H1 (cell line): ENCODE measurements at regions not wholly inside any gene's neighbourhood (a gene's known extent, or its start where the extent isn't known, plus 50 kb on each side); places are given as distances from the start of the nearest gene placed in this dataset.

Source experiments
- CTCF ChIA-PET: fragments of 300-600 bp; sonication (Branson Sonifier 250); formaldehyde crosslinking; loops from one replicate; lab custom pipeline; 2021; ENCODE audit not compliant: partially characterized antibody; lab: Charles Lee
- POLR2A ChIA-PET: fragments of 300-600 bp; sonication (Branson Sonifier 250); formaldehyde crosslinking; loops from one replicate; lab custom pipeline; 2021; ENCODE audit warnings: inconsistent platforms; ENCODE audit not compliant: partially characterized antibody; lab: Charles Lee
- DNase-seq, 2 experiments: peaks; one replicate each; pipeline versions ENCODE4 v3.0.0 to v3.0.0-alpha.2; 2010 to 2022; ENCODE audit warnings: low spot score in 2 of 2, low read depth in 1 of 2, mixed read lengths in 1 of 2
- FAIRE-seq: peaks from 2 replicates; lab custom pipeline; 2011; peaks lifted over from hg19 to GRCh38; lab: Jason Lieb, UNC
- H2AFZ ChIP-seq: 2 replicates; pipeline ENCODE4 v1.8.1; 2012; ENCODE audit warnings: low read length, inconsistent platforms
- H2AK5ac ChIP-seq: 2 replicates; pipeline ENCODE4 v1.6.1; 2013; ENCODE audit warnings: low read depth, low read length
- H2BK120ac ChIP-seq: replicated peaks from 2 replicates; pipeline ENCODE3; 2013; ENCODE audit warnings: low read depth, low read length, inconsistent platforms
- H2BK12ac ChIP-seq: 2 replicates; pipeline ENCODE4 v1.6.1; 2013; ENCODE audit warnings: low read depth, low read length
- H2BK15ac ChIP-seq: 2 replicates; pipeline ENCODE4 v1.6.1; 2013; ENCODE audit warnings: low read length
- H2BK20ac ChIP-seq: 2 replicates; pipeline ENCODE4 v1.6.1; 2013; ENCODE audit warnings: low read length
- H2BK5ac ChIP-seq: 2 replicates; pipeline ENCODE4 v1.6.1; 2013; ENCODE audit warnings: low read depth, low read length
- H3K14ac ChIP-seq: 2 replicates; pipeline ENCODE4 v1.6.1; 2013; ENCODE audit warnings: inconsistent platforms; ENCODE audit not compliant: insufficient read length
- H3K18ac ChIP-seq: 2 replicates; pipeline ENCODE4 v1.6.1; 2013; ENCODE audit warnings: low read length; ENCODE audit errors: extremely low read depth
- H3K23ac ChIP-seq: 2 replicates; pipeline ENCODE4 v1.6.1; 2013; ENCODE audit warnings: inconsistent platforms; ENCODE audit not compliant: insufficient read length
- H3K23me2 ChIP-seq: 2 replicates; pipeline ENCODE4 v1.6.1; 2013; ENCODE audit warnings: low read depth, low read length
- H3K27ac ChIP-seq: 2 replicates; pipeline ENCODE4 v1.6.1; 2011; ENCODE audit warnings: low read depth, low read length, inconsistent platforms
- H3K27me3 ChIP-seq, 4 experiments: replicated peaks in 1 of 4; 1 replicate in 1 of 4; 2 replicates in 3 of 4; pipeline versions ENCODE4 v1.6.1 to v1.8.1; 2011 to 2013; ENCODE audit warnings: low read length in 3 of 4, mild to moderate bottlenecking in 3 of 4, inconsistent platforms in 2 of 4, mixed read lengths in 2 of 4, moderate library complexity in 1 of 4; ENCODE audit not compliant: control insufficient read depth in 3 of 4, insufficient read depth in 3 of 4; ENCODE audit errors: extremely low read depth in 1 of 4
- H3K36me3 ChIP-seq, 4 experiments: 2 replicates each; pipeline versions ENCODE4 v1.6.1 to v1.8.1; 2011 to 2013; ENCODE audit warnings: mild to moderate bottlenecking in 4 of 4, low read length in 3 of 4, moderate library complexity in 2 of 4, control low read depth in 1 of 4, inconsistent platforms in 1 of 4; ENCODE audit not compliant: insufficient read depth in 4 of 4, control insufficient read depth in 2 of 4
- H3K4ac ChIP-seq: replicated peaks from 2 replicates; pipeline ENCODE3; 2013; ENCODE audit warnings: low read length, low read depth, mixed read lengths, inconsistent platforms; ENCODE audit not compliant: insufficient read length
- H3K4me1 ChIP-seq, 4 experiments: replicated peaks in 1 of 4; 1 replicate in 1 of 4; 2 replicates in 3 of 4; pipeline versions ENCODE4 v1.6.1 to v1.8.1; 2011 to 2013; ENCODE audit warnings: low read length in 3 of 4, inconsistent platforms in 2 of 4, mixed read lengths in 1 of 4; ENCODE audit not compliant: insufficient read depth in 4 of 4, control insufficient read depth in 3 of 4
- H3K4me2 ChIP-seq, 2 experiments: 2 replicates each; pipeline versions ENCODE4 v1.6.1 to v1.8.1; 2011 to 2013; ENCODE audit warnings: low read depth in 2 of 2, low read length in 2 of 2, control low read depth in 1 of 2, inconsistent platforms in 1 of 2, mild to moderate bottlenecking in 1 of 2; ENCODE audit not compliant: insufficient read depth in 1 of 2
- H3K4me3 ChIP-seq, 4 experiments: fragments of 200-600, 300-600 bp in 1 of 4; sonication (generic), shearing (Covaris generic), sonication (Bioruptor Twin) in 1 of 4; 2 replicates each; pipeline versions ENCODE4 v1.5.1 to v1.8.1; 2011 to 2016; ENCODE audit warnings: low read length in 4 of 4, low read depth in 3 of 4, control low read depth in 2 of 4, inconsistent platforms in 2 of 4, mild to moderate bottlenecking in 2 of 4, mixed read lengths in 1 of 4, moderate library complexity in 1 of 4; ENCODE audit not compliant: insufficient read depth in 2 of 4; ENCODE audit errors: extremely low read depth in 1 of 4
- H3K56ac ChIP-seq: replicated peaks from 2 replicates; pipeline ENCODE3; 2013; ENCODE audit warnings: low read depth, mild to moderate bottlenecking, mixed read lengths, low read length, inconsistent platforms; ENCODE audit not compliant: insufficient read length
- H3K79me1 ChIP-seq: 2 replicates; pipeline ENCODE4 v1.6.1; 2013; ENCODE audit warnings: low read depth, low read length, control low read depth
- H3K79me2 ChIP-seq, 2 experiments: 2 replicates each; pipeline versions ENCODE4 v1.6.1 to v1.8.1; 2012 to 2013; ENCODE audit warnings: low read length in 2 of 2, mild to moderate bottlenecking in 2 of 2, inconsistent platforms in 1 of 2; ENCODE audit not compliant: insufficient read depth in 2 of 2, control insufficient read depth in 1 of 2
- H3K9ac ChIP-seq, 4 experiments: replicated peaks in 1 of 4; 1 replicate in 1 of 4; 2 replicates in 3 of 4; pipeline versions ENCODE4 v1.6.1 to v1.8.1; 2011 to 2013; ENCODE audit warnings: low read depth in 3 of 4, low read length in 3 of 4, control low read depth in 2 of 4, mild to moderate bottlenecking in 2 of 4, moderate library complexity in 2 of 4, inconsistent platforms in 1 of 4; ENCODE audit errors: extremely low read depth in 1 of 4
- H3K9me3 ChIP-seq, 2 experiments: 2 replicates each; pipeline versions ENCODE4 v1.6.1 to v1.8.1; 2012 to 2013; ENCODE audit warnings: mild to moderate bottlenecking in 2 of 2, moderate library complexity in 2 of 2, control low read depth in 1 of 2, inconsistent platforms in 1 of 2, low read depth in 1 of 2, low read length in 1 of 2, mixed read lengths in 1 of 2; ENCODE audit not compliant: insufficient read depth in 2 of 2
- H4K20me1 ChIP-seq, 2 experiments: replicated peaks in 1 of 2; 2 replicates each; pipeline versions ENCODE3 to v1.8.1; 2011 to 2013; ENCODE audit warnings: inconsistent platforms in 2 of 2, low read length in 2 of 2, mild to moderate bottlenecking in 1 of 2; ENCODE audit not compliant: insufficient read depth in 2 of 2, control insufficient read depth in 1 of 2
- H4K5ac ChIP-seq: 2 replicates; pipeline ENCODE4 v1.6.1; 2013; ENCODE audit warnings: low read length, low read depth, mixed read lengths, inconsistent platforms; ENCODE audit not compliant: insufficient read length
- H4K8ac ChIP-seq: 2 replicates; pipeline ENCODE4 v1.8.0; 2013; ENCODE audit warnings: mild to moderate bottlenecking, moderate library complexity, low read length, inconsistent platforms; ENCODE audit not compliant: insufficient read depth; ENCODE audit errors: extremely low read depth
- H4K91ac ChIP-seq: replicated peaks from 2 replicates; pipeline ENCODE3; 2013; ENCODE audit warnings: low read length, mixed read lengths, inconsistent platforms; ENCODE audit not compliant: insufficient read length
- GABPA ChIP-seq: IDR thresholded peaks from 2 replicates; pipeline ENCODE4 v1.6.1; 2011; ENCODE audit warnings: mild to moderate bottlenecking, low read length, moderate library complexity, borderline replicate concordance; ENCODE audit not compliant: insufficient read depth
- JUN ChIP-seq: IDR thresholded peaks from 2 replicates; pipeline ENCODE4 v1.6.1; 2011; ENCODE audit warnings: low read depth, mild to moderate bottlenecking, improper control_type of control experiment, low read length
- RBBP5 ChIP-seq: IDR thresholded peaks from 2 replicates; pipeline ENCODE4 v1.7.1; 2012; ENCODE audit warnings: low read depth, mild to moderate bottlenecking, inconsistent platforms, low read length, moderate library complexity, borderline replicate concordance
- SP2 ChIP-seq: IDR thresholded peaks from 2 replicates; pipeline ENCODE4 v1.6.1; 2012; ENCODE audit warnings: mild to moderate bottlenecking, low read length, inconsistent platforms
- WGBS, 2 experiments: shearing (Covaris generic) in 1 of 2; methylation state at CpG; one replicate each; pipeline versions ENCODE4 v1.1.6 to v1.1.7; 2013 to 2015; ENCODE audit warnings: low lambda C conversion rate in 2 of 2, mixed read lengths in 2 of 2, inconsistent platforms in 1 of 2, low coverage in 1 of 2, missing lambda C conversion rate in 1 of 2; ENCODE audit not compliant: insufficient replicate concordance in 2 of 2, insufficient coverage in 1 of 2, insufficient read length in 1 of 2; ENCODE audit errors: extremely low coverage in 1 of 2, missing lambda C conversion rate in 1 of 2; 5-methylcytosine and 5-hydroxymethylcytosine counted together
- TF ChIP-seq, protein P1 (sequence below): IDR thresholded peaks from 2 replicates; pipeline ENCODE4 v1.6.1; 2011; ENCODE audit warnings: low read length, improper control_type of control experiment

DNA sequence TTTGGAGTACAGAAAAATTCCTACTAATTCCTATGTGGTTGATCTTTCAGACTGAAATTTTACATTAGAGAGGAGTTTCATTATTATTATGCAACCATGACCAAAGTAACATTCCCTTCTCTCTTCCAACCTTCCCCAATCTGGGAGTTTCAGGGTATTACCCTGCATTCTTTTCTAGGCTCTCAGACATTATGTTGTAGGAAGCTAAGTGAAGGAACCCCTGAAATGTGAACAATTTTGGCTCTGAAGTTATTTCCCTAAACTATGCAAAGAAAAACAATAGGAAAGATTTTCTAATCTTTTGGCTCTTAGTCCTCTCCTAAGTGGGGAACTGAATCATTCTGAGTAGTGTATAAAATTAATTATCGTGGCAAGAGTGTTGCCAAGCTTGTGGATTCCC, 63.3 kb upstream of the ZFAND5 start:
- H2AFZ ChIP-seq, result no peak overlapping the region

More for the DNA sequence above, 63.3 kb upstream of the ZFAND5 start:
- ChIA-PET CTCF (interaction anchor here (1.2 kb wide), 1 partner anchor 12 kb away, joined by 4 read pairs; no protein-coding TSS in a partner anchor), POLR2A (interaction anchor here (1.0 to 1.4 kb wide), 2 partner anchors 63 to 66 kb away, joined by 3 read pairs; partner anchors contain the start of gene ZFAND5)
- Histone ChIP-seq H2BK120ac (no peak overlapping the region), H2AK5ac (no peak overlapping the region), H3K14ac (no peak overlapping the region), H4K91ac (no peak overlapping the region), H3K36me3 (no peaks in the 10 kb centered on the region), H4K20me1 (no peaks in the 10 kb centered on the region), H2BK15ac (no peak overlapping the region), H3K27me3 (no peaks in the 10 kb centered on the region), H3K27ac (no peak overlapping the region)
- DNase-seq, result no peak
- no peak for FAIRE-seq
- TF ChIP-seq, protein P1, sequence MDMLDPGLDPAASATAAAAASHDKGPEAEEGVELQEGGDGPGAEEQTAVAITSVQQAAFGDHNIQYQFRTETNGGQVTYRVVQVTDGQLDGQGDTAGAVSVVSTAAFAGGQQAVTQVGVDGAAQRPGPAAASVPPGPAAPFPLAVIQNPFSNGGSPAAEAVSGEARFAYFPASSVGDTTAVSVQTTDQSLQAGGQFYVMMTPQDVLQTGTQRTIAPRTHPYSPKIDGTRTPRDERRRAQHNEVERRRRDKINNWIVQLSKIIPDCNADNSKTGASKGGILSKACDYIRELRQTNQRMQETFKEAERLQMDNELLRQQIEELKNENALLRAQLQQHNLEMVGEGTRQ, result no peak
- TF ChIP-seq SP2 (no peak), RBBP5 (no peak), JUN (no peak), GABPA (no peak)
- TF ChIP-seq, all 59 proteins: peak for 0
- H2BK12ac ChIP-seq, result no peak overlapping the region
- no peak overlapping the region for H2BK5ac ChIP-seq
- H3K79me1 ChIP-seq, result no peaks in the 10 kb centered on the region
- 83% methylated on average over 1 of the region's 1 CpG; no CpG with 5 or more reads in 1 of the 2 experiments for WGBS, 2 experiments
- no peak overlapping the region for H3K23ac ChIP-seq
- H3K4me1 ChIP-seq, result no peaks in the 10 kb centered on the region
- H4K5ac ChIP-seq, result no peak overlapping the region
- no peak overlapping the region for H3K18ac ChIP-seq
- H2BK20ac ChIP-seq, result no peak overlapping the region
- H3K4me2 ChIP-seq, result no peak overlapping the region
- H3K4me3 ChIP-seq, result no peak overlapping the region
- H3K9ac ChIP-seq, result no peak overlapping the region
- no peak overlapping the region for H4K8ac ChIP-seq
- no peak overlapping the region for H3K56ac ChIP-seq
- H3K4ac ChIP-seq, result no peak overlapping the region
- no peaks in the 10 kb centered on the region for H3K9me3 ChIP-seq
- H3K79me2 ChIP-seq, result no peaks in the 10 kb centered on the region
- H3K23me2 ChIP-seq, result no peaks in the 10 kb centered on the region
